ENCODE measurements at regions not wholly inside any gene's neighbourhood (a gene's known extent, or its start where the extent isn't known, plus 50 kb on each side); places are given as distances from the start of the nearest gene placed in this dataset.

DNA sequence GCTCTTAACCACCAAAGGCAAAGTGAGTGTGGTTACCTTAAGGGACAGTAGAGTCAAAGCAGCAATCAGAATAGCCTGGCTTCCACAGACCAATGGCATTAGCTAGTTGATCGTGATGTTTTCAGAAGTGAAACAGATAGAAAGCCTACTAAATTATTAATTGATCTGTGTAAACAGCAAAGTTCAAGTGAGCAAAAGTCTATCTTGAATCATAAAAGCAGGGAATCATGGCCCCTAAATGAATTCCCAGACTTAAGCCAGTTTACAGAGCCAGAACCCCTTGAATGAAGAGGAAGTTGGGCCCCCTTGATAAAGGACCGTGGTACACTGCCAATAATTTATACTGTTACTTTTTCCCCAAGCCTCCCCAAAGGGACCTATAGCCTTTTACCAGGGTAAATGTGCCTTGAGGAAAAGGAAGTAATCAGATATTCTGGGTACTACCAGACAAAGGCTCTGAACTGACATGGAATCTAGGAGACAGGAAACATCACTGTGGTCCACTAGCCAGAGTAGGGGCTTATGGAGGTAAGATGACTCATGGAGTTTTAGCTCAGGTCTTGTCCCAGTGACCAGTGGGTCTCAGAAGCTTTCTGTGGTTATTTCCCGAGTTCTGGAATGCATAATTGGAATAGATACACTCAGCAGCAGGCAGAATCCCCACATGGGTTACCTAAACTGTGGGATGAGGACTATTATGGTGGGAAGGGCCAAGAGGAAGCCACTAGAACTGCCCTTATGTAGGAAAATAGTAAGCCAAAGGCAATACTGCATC is 317.5 kb downstream of the CD83 start:
- Histone ChIP-seq H3K27me3 (ENCODE audit: insufficient read depth, low read length) (no peaks in the 10 kb centered on the region), H2BK12ac (ENCODE audit: insufficient read length, low read depth, low read length) (no peak overlapping the region), H4K5ac (ENCODE audit: insufficient read length, low read depth, low read length) (no peak overlapping the region), H3K79me1 (ENCODE audit: insufficient read depth, low read depth, low read length, poor library complexity, severe bottlenecking) (no peaks in the 10 kb centered on the region), H3K23me2 (ENCODE audit: insufficient read length, low read depth, low read length, poor library complexity, severe bottlenecking) (no peaks in the 10 kb centered on the region), H3K23ac (ENCODE audit: insufficient read length, low read depth, low read length) (no peak overlapping the region), H3K4ac (ENCODE audit: low read depth, low read length) (no peak overlapping the region), H2BK5ac (ENCODE audit: insufficient read length, low read length) (no peak overlapping the region), H2AK5ac (ENCODE audit: insufficient read length, low read length) (no peak overlapping the region), H3K4me2 (ENCODE audit: insufficient read depth, insufficient read length, low read length) (no peak overlapping the region), H2AFZ (ENCODE audit: low read length) (no peak overlapping the region), H3K27ac (ENCODE audit: insufficient read length, low read depth, low read length) (no peak overlapping the region), H4K8ac (replicated peaks; ENCODE audit: insufficient read length, low read depth, low read length) (no peak overlapping the region), H3T11ph (ENCODE audit: low read length) (no peak overlapping the region), H2BK120ac (ENCODE audit: low read depth, low read length, poor library complexity, severe bottlenecking) (no peak overlapping the region), H3K56ac (ENCODE audit: insufficient read length, low read depth, low read length) (no peak overlapping the region), H2BK15ac (ENCODE audit: low read depth, low read length) (no peak overlapping the region), H3K18ac (ENCODE audit: insufficient read length, low read depth, low read length) (no peak overlapping the region), H2BK20ac (ENCODE audit: low read depth, low read length, poor library complexity, severe bottlenecking) (no peak overlapping the region), H3K14ac (ENCODE audit: insufficient read depth, low read length) (no peak overlapping the region), H4K20me1 (ENCODE audit: control insufficient read depth, insufficient read depth, insufficient read length) (no peaks in the 10 kb centered on the region), H3K79me2 (ENCODE audit: insufficient read depth, low read length) (no peaks in the 10 kb centered on the region), H4K91ac (ENCODE audit: insufficient read length, low read depth, low read length) (no peak overlapping the region), H3K9me3 (ENCODE audit: control insufficient read depth, low read depth, low read length) (no peaks in the 10 kb centered on the region), H3K4me1 (ENCODE audit: insufficient read depth, low read length) (0 out of 2 replicates have a peak, but pooled peaks cover 3% of the 10 kb centered on the region), H3K9ac (ENCODE audit: extremely low read depth, insufficient read length, low read length) (no peak overlapping the region)
- Mint-ChIP-seq H3K27me3 (ENCODE audit: low read depth) (no peaks in the 10 kb centered on the region), H3K27ac (no peak overlapping the region), H3K36me3 (ENCODE audit: insufficient read depth in 1 of 3, low read depth in 3 of 3) (peaks cover 0 to 2% (median 0%) of the 10 kb centered on the region in 3 experiments; a peak in 1 of 7 replicates), H3K4me1 (peaks cover 20 to 23% of the 10 kb centered on the region in 2 experiments), H3K4me3 (no peak overlapping the region), H3K9me3 (no peaks in the 10 kb centered on the region)
- DNase-seq, result no peak
- TF ChIP-seq, protein P1, sequence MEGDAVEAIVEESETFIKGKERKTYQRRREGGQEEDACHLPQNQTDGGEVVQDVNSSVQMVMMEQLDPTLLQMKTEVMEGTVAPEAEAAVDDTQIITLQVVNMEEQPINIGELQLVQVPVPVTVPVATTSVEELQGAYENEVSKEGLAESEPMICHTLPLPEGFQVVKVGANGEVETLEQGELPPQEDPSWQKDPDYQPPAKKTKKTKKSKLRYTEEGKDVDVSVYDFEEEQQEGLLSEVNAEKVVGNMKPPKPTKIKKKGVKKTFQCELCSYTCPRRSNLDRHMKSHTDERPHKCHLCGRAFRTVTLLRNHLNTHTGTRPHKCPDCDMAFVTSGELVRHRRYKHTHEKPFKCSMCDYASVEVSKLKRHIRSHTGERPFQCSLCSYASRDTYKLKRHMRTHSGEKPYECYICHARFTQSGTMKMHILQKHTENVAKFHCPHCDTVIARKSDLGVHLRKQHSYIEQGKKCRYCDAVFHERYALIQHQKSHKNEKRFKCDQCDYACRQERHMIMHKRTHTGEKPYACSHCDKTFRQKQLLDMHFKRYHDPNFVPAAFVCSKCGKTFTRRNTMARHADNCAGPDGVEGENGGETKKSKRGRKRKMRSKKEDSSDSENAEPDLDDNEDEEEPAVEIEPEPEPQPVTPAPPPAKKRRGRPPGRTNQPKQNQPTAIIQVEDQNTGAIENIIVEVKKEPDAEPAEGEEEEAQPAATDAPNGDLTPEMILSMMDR (conservative IDR thresholded peaks at IDR 0.05), result no peak
- no CpG with 5 or more reads among the region's 3 CpGs for WGBS (ENCODE audit: extremely low coverage, insufficient read length, low lambda C conversion rate)
